Dermis microvascular lymphatic vessel endothelial cell (primary cell): ENCODE measurements at regions not wholly inside any gene's neighbourhood (a gene's known extent, or its start where the extent isn't known, plus 50 kb on each side); places are given as distances from the start of the nearest gene placed in this dataset.
"Not testable (repeated sequence)": the region's sequence is repeated elsewhere in the genome, so short reads cannot be mapped to it uniquely, and the experiment has no call there.

Source experiments
- DNase-seq, 2 donors: peaks; one replicate each; pipeline versions ENCODE4 v3.0.0 to v3.0.0-alpha.2; 2010; ENCODE audit warnings: low read depth in 2 of 2

- DNase-seq = no peak
Measured at GRCh38 chr16:62276637-62277036, 240.4 kb upstream of the CDH8 start.

- DNase-seq = no peak
Measured at GRCh38 chr16:62272035-62272434, 235.8 kb upstream of the CDH8 start.

- no peak for DNase-seq
Measured at GRCh38 chr16:62261760-62262159, 225.5 kb upstream of the CDH8 start.

GRCh38 chr16:62258931-62259435 is 222.7 kb upstream of the CDH8 start:
- DNase-seq = not testable (repeated sequence)

GRCh38 chr16:62256406-62256805 is 220.2 kb upstream of the CDH8 start:
- peak in 1 of 2 donors; percentile 12 for DNase-seq

GRCh38 chr16:62254847-62255246 is 218.6 kb upstream of the CDH8 start:
- no peak for DNase-seq

GRCh38 chr16:62254372-62254771 is 218.1 kb upstream of the CDH8 start:
- DNase-seq = no peak

- DNase-seq = no peak
Measured at GRCh38 chr16:62253966-62254365, 217.7 kb upstream of the CDH8 start.

- DNase-seq = no peak
Measured at GRCh38 chr16:62249069-62249468, 212.8 kb upstream of the CDH8 start.

GRCh38 chr16:62240722-62241121 is 204.5 kb upstream of the CDH8 start:
- no peak for DNase-seq

GRCh38 chr16:62225675-62226074 is 189.4 kb upstream of the CDH8 start:
- DNase-seq = peak; percentile 2 to 33

GRCh38 chr16:62224646-62225209 is 188.5 kb upstream of the CDH8 start:
- DNase-seq = no peak

- no peak for DNase-seq
Measured at GRCh38 chr16:62216837-62217236, 180.6 kb upstream of the CDH8 start.

- DNase-seq = no peak
Measured at GRCh38 chr16:62213763-62214162, 177.5 kb upstream of the CDH8 start.

GRCh38 chr16:62208934-62209333 is 172.7 kb upstream of the CDH8 start:
- no peak for DNase-seq

- no peak for DNase-seq
Measured at GRCh38 chr16:62205459-62205858, 169.2 kb upstream of the CDH8 start.

GRCh38 chr16:62201911-62202310 is 165.7 kb upstream of the CDH8 start:
- DNase-seq = no peak

- no peak for DNase-seq
Measured at GRCh38 chr16:62194828-62195227, 158.6 kb upstream of the CDH8 start.

GRCh38 chr16:62190426-62190825 is 154.2 kb upstream of the CDH8 start:
- peak; percentile 3 to 16 for DNase-seq

GRCh38 chr16:62177351-62178203 is 141.3 kb upstream of the CDH8 start:
- no peak for DNase-seq

- DNase-seq = no peak
Measured at GRCh38 chr16:62170642-62171041, 134.4 kb upstream of the CDH8 start.

- no peak for DNase-seq
Measured at GRCh38 chr16:62167551-62167950, 131.3 kb upstream of the CDH8 start.

GRCh38 chr16:62157544-62157943 is 121.3 kb upstream of the CDH8 start:
- DNase-seq = no peak
